ENCODE measurements at regions not wholly inside any gene's neighbourhood (a gene's known extent, or its start where the extent isn't known, plus 50 kb on each side); places are given as distances from the start of the nearest gene placed in this dataset.

GRCh38 chr9:126085170-126085569 is 241.5 kb upstream of the MVB12B start:
- CTCF ChIA-PET, result no interaction called here
- H3K9me3 Mint-ChIP-seq, result peaks cover 6% of the 10 kb centered on the region
- peaks cover 17% of the 10 kb centered on the region for H3K4me1 Mint-ChIP-seq
- no peaks in the 10 kb centered on the region for H3K36me3 Mint-ChIP-seq (ENCODE audit: low read depth)
- peaks cover 3% of the 10 kb centered on the region for H3K27me3 Mint-ChIP-seq
- H3K4me3 Mint-ChIP-seq, result no peak overlapping the region
- no peak for DNase-seq
- POLR2A ChIA-PET, result no interaction called here
- H3K27ac Mint-ChIP-seq, result no peak overlapping the region

- Mint-ChIP-seq H3K9me3 (peaks cover 5% of the 10 kb centered on the region), H3K4me3 (no peak overlapping the region), H3K27me3 (peaks cover 3% of the 10 kb centered on the region), H3K36me3 (ENCODE audit: low read depth) (no peaks in the 10 kb centered on the region), H3K27ac (no peak overlapping the region), H3K4me1 (peaks cover 13% of the 10 kb centered on the region)
- CTCF ChIA-PET, result no interaction called here
- DNase-seq, result no peak
- POLR2A ChIA-PET, result no interaction called here
Measured at GRCh38 chr9:126088336-126088735, 238.3 kb upstream of the MVB12B start.

- CTCF ChIA-PET, result no interaction called here
- POLR2A ChIA-PET, result no interaction called here
- H3K27me3 Mint-ChIP-seq, result peaks cover 3% of the 10 kb centered on the region
Measured at GRCh38 chr9:126089789-126090188, 236.8 kb upstream of the MVB12B start.

GRCh38 chr9:126093771-126094170 is 232.9 kb upstream of the MVB12B start:
- no peaks in the 10 kb centered on the region for H3K9me3 Mint-ChIP-seq
- H3K27me3 Mint-ChIP-seq, result peaks cover 3% of the 10 kb centered on the region
- no peaks in the 10 kb centered on the region for H3K36me3 Mint-ChIP-seq (ENCODE audit: low read depth)
- ChIA-PET POLR2A (no interaction called here), CTCF (no interaction called here)
- no peak overlapping the region for H3K27ac Mint-ChIP-seq
- no peak overlapping the region for H3K4me3 Mint-ChIP-seq
- no peak for DNase-seq
- no peaks in the 10 kb centered on the region for H3K4me1 Mint-ChIP-seq

More at GRCh38 chr9:126089789-126090188, 236.8 kb upstream of the MVB12B start:
- no peaks in the 10 kb centered on the region for H3K36me3 Mint-ChIP-seq (ENCODE audit: low read depth)
- H3K4me3 Mint-ChIP-seq, result no peak overlapping the region
- no peaks in the 10 kb centered on the region for H3K4me1 Mint-ChIP-seq
- H3K9me3 Mint-ChIP-seq, result no peaks in the 10 kb centered on the region
- H3K27ac Mint-ChIP-seq, result no peak overlapping the region
- DNase-seq, result no peak

- Mint-ChIP-seq H3K4me3 (no peak overlapping the region), H3K4me1 (no peaks in the 10 kb centered on the region), H3K27me3 (peaks cover 4% of the 10 kb centered on the region), H3K9me3 (no peaks in the 10 kb centered on the region), H3K36me3 (ENCODE audit: low read depth) (no peaks in the 10 kb centered on the region), H3K27ac (no peak overlapping the region)
- ChIA-PET POLR2A (no interaction called here), CTCF (no interaction called here)
- no peak for DNase-seq
Measured at GRCh38 chr9:126095546-126096190, 231.0 kb upstream of the MVB12B start.

GRCh38 chr9:126096340-126096739 is 230.3 kb upstream of the MVB12B start:
- Mint-ChIP-seq H3K4me1 (no peaks in the 10 kb centered on the region), H3K27ac (no peak overlapping the region), H3K36me3 (ENCODE audit: low read depth) (no peaks in the 10 kb centered on the region), H3K9me3 (no peaks in the 10 kb centered on the region), H3K4me3 (no peak overlapping the region), H3K27me3 (peaks cover 10% of the 10 kb centered on the region)
- POLR2A ChIA-PET, result no interaction called here
- DNase-seq, result no peak
- CTCF ChIA-PET, result no interaction called here

- no peak overlapping the region for H3K27ac Mint-ChIP-seq
- H3K27me3 Mint-ChIP-seq, result peaks cover 12% of the 10 kb centered on the region
- CTCF ChIA-PET, result no interaction called here
- no peak overlapping the region for H3K4me3 Mint-ChIP-seq
- no peak for DNase-seq
- no peaks in the 10 kb centered on the region for H3K9me3 Mint-ChIP-seq
- H3K36me3 Mint-ChIP-seq (ENCODE audit: low read depth), result no peaks in the 10 kb centered on the region
- POLR2A ChIA-PET, result no interaction called here
- H3K4me1 Mint-ChIP-seq, result no peaks in the 10 kb centered on the region
Measured at GRCh38 chr9:126097679-126098078, 228.9 kb upstream of the MVB12B start.

- H3K27me3 Mint-ChIP-seq, result peaks cover 3% of the 10 kb centered on the region
- H3K27ac Mint-ChIP-seq, result no peak overlapping the region
Measured at GRCh38 chr9:126106404-126106803, 220.2 kb upstream of the MVB12B start.

GRCh38 chr9:126107693-126108092 is 218.9 kb upstream of the MVB12B start:
- H3K9me3 Mint-ChIP-seq, result no peaks in the 10 kb centered on the region
- CTCF ChIA-PET, result no interaction called here
- H3K27me3 Mint-ChIP-seq, result peaks cover 2% of the 10 kb centered on the region
- DNase-seq, result no peak
- H3K27ac Mint-ChIP-seq, result no peak overlapping the region
- POLR2A ChIA-PET, result no interaction called here
- H3K36me3 Mint-ChIP-seq (ENCODE audit: low read depth), result no peaks in the 10 kb centered on the region
- H3K4me3 Mint-ChIP-seq, result no peak overlapping the region
- no peaks in the 10 kb centered on the region for H3K4me1 Mint-ChIP-seq

More at GRCh38 chr9:126106404-126106803, 220.2 kb upstream of the MVB12B start:
- Mint-ChIP-seq H3K9me3 (no peaks in the 10 kb centered on the region), H3K4me1 (no peaks in the 10 kb centered on the region), H3K4me3 (no peak overlapping the region), H3K36me3 (ENCODE audit: low read depth) (no peaks in the 10 kb centered on the region)
- ChIA-PET POLR2A (no interaction called here), CTCF (no interaction called here)
- DNase-seq, result no peak

GRCh38 chr9:126108240-126108639 is 218.4 kb upstream of the MVB12B start:
- POLR2A ChIA-PET, result no interaction called here

GRCh38 chr9:126109575-126109974 is 217.1 kb upstream of the MVB12B start:
- H3K4me1 Mint-ChIP-seq, result no peaks in the 10 kb centered on the region
- no peak overlapping the region for H3K27ac Mint-ChIP-seq
- no peak for DNase-seq
- H3K36me3 Mint-ChIP-seq (ENCODE audit: low read depth), result no peaks in the 10 kb centered on the region
- POLR2A ChIA-PET, result no interaction called here
- no peaks in the 10 kb centered on the region for H3K9me3 Mint-ChIP-seq
- CTCF ChIA-PET, result no interaction called here
- H3K4me3 Mint-ChIP-seq, result no peak overlapping the region
- H3K27me3 Mint-ChIP-seq, result peaks cover 2% of the 10 kb centered on the region

More at GRCh38 chr9:126108240-126108639, 218.4 kb upstream of the MVB12B start:
- H3K4me1 Mint-ChIP-seq, result no peaks in the 10 kb centered on the region
- H3K4me3 Mint-ChIP-seq, result no peak overlapping the region
- no peaks in the 10 kb centered on the region for H3K36me3 Mint-ChIP-seq (ENCODE audit: low read depth)
- no peak for DNase-seq
- H3K9me3 Mint-ChIP-seq, result no peaks in the 10 kb centered on the region
- CTCF ChIA-PET, result no interaction called here
- peaks cover 2% of the 10 kb centered on the region for H3K27me3 Mint-ChIP-seq
- H3K27ac Mint-ChIP-seq, result no peak overlapping the region

- CTCF ChIA-PET, result no interaction called here
- no peak for DNase-seq
- Mint-ChIP-seq H3K4me3 (no peak overlapping the region), H3K36me3 (ENCODE audit: low read depth) (no peaks in the 10 kb centered on the region), H3K9me3 (no peaks in the 10 kb centered on the region), H3K27ac (no peak overlapping the region), H3K4me1 (no peaks in the 10 kb centered on the region), H3K27me3 (peaks cover 2% of the 10 kb centered on the region)
- POLR2A ChIA-PET, result no interaction called here
Measured at GRCh38 chr9:126111556-126111955, 215.1 kb upstream of the MVB12B start.

- Mint-ChIP-seq H3K27ac (no peak overlapping the region), H3K4me1 (no peaks in the 10 kb centered on the region), H3K27me3 (peaks cover 2% of the 10 kb centered on the region), H3K36me3 (ENCODE audit: low read depth) (no peaks in the 10 kb centered on the region), H3K4me3 (no peak overlapping the region), H3K9me3 (no peaks in the 10 kb centered on the region)
- POLR2A ChIA-PET, result no interaction called here
- CTCF ChIA-PET, result no interaction called here
- no peak for DNase-seq
Measured at GRCh38 chr9:126112135-126112720, 214.4 kb upstream of the MVB12B start.

GRCh38 chr9:126113176-126113575 is 213.5 kb upstream of the MVB12B start:
- Mint-ChIP-seq H3K27me3 (no peaks in the 10 kb centered on the region), H3K4me3 (no peak overlapping the region), H3K4me1 (no peaks in the 10 kb centered on the region), H3K36me3 (ENCODE audit: low read depth) (no peaks in the 10 kb centered on the region), H3K27ac (no peak overlapping the region), H3K9me3 (no peaks in the 10 kb centered on the region)
- CTCF ChIA-PET, result no interaction called here
- no peak for DNase-seq
- POLR2A ChIA-PET, result no interaction called here
